Psoas muscle (tissue), 7 donors: ENCODE measurements at regions not wholly inside any gene's neighbourhood (a gene's known extent, or its start where the extent isn't known, plus 50 kb on each side); places are given as distances from the start of the nearest gene placed in this dataset.
"Not testable (repeated sequence)": the region's sequence is repeated elsewhere in the genome, so short reads cannot be mapped to it uniquely, and the experiment has no call there.

ENCODE experiments used
- ATAC-seq, 4 donors: fragments of 200-7000 bp; cut with Tn5 transposase; one replicate each; pipeline ENCODE4 v1.9.1; 2020; ENCODE audit warnings: moderate library complexity in 3 of 4, mild to moderate bottlenecking in 2 of 4
- DNase-seq, 2 donors: peaks; one replicate each; pipeline ENCODE4 v3.0.0-alpha.2; 2020
- H3K27ac ChIP-seq: fragments of 200-600 bp; one replicate; pipeline ENCODE4 v1.8.0; 2022
- H3K27me3 ChIP-seq, 3 donors: fragments of 200-600 bp in 1 of 3; one replicate each; pipeline versions ENCODE4 v1.6.1 to v1.8.0; 2013 to 2022; ENCODE audit warnings: low read length in 2 of 3, mild to moderate bottlenecking in 2 of 3, moderate library complexity in 1 of 3; ENCODE audit not compliant: insufficient read depth in 3 of 3
- H3K36me3 ChIP-seq, 2 donors: fragments of 200-600 bp in 1 of 2; one replicate each; pipeline versions ENCODE4 v1.6.1 to v1.8.0; 2013 to 2022; ENCODE audit warnings: low read depth in 1 of 2, mild to moderate bottlenecking in 1 of 2, moderate library complexity in 1 of 2; ENCODE audit not compliant: insufficient read depth in 1 of 2
- H3K4me1 ChIP-seq: fragments of 200-600 bp; one replicate; pipeline ENCODE4 v1.8.0; 2022
- H3K4me3 ChIP-seq: fragments of 200-600 bp; one replicate; pipeline ENCODE4 v1.8.0; 2022; ENCODE audit warnings: mild to moderate bottlenecking
- H3K9me3 ChIP-seq: fragments of 200-600 bp; one replicate; pipeline ENCODE4 v1.8.0; 2022
- WGBS, 3 donors: extraction: QIAGEN DNeasy Blood & Tissue Kit; methylation state at CpG; one replicate each; pipeline versions ENCODE4 v1.1.6 to v1.1.7; 2013; 5-methylcytosine and 5-hydroxymethylcytosine counted together
- intact Hi-C, 2 donors: fragments of 100-400 bp; cut with DNase I; formaldehyde crosslinking; loops; one replicate each; pipeline versions ENCODE4 v1.11.0 to v1.14.2; 2022
- TF ChIP-seq, protein P1 (sequence below): fragments of 200-600 bp; IDR thresholded peaks from one replicate; pipeline ENCODE4 v1.8.0; 2022; ENCODE audit warnings: antibody characterized with exemption
- donor health status: healthy with polysubstance abuse.
- donor health status: DM: no; HTN: no; CAD: no; lungs with moderate emphysema.
- donor health status: Bipolar disorder and iron deficiency.
- donor health status: healthy.
- donor health status: DM: yes; HTN: yes; CAD: no.
- donor health status: DM: no; HTN: no; CAD: no.
- donor health status: DM: yes; HTN: yes; CAD: no.

- Histone ChIP-seq H3K4me1 (no peaks in the 10 kb centered on the region), H3K4me3 (no peak overlapping the region), H3K36me3 (no peaks in the 10 kb centered on the region), H3K9me3 (no peaks in the 10 kb centered on the region), H3K27ac (no peak overlapping the region), H3K27me3 (peaks cover 0 to 13% (median 0%) of the 10 kb centered on the region in 3 donors)
- TF ChIP-seq, protein P1, sequence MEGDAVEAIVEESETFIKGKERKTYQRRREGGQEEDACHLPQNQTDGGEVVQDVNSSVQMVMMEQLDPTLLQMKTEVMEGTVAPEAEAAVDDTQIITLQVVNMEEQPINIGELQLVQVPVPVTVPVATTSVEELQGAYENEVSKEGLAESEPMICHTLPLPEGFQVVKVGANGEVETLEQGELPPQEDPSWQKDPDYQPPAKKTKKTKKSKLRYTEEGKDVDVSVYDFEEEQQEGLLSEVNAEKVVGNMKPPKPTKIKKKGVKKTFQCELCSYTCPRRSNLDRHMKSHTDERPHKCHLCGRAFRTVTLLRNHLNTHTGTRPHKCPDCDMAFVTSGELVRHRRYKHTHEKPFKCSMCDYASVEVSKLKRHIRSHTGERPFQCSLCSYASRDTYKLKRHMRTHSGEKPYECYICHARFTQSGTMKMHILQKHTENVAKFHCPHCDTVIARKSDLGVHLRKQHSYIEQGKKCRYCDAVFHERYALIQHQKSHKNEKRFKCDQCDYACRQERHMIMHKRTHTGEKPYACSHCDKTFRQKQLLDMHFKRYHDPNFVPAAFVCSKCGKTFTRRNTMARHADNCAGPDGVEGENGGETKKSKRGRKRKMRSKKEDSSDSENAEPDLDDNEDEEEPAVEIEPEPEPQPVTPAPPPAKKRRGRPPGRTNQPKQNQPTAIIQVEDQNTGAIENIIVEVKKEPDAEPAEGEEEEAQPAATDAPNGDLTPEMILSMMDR = no peak
- ATAC-seq (no peak), DNase-seq (no peak)
- intact Hi-C loops = no loop called here
Measured at GRCh38 chr6:6074190-6074589, 67.5 kb upstream of the NRN1 start.

GRCh38 chr6:6068157-6068556 is 61.4 kb upstream of the NRN1 start:
- 95 to 97% (median 96%) methylated on average over 5 of the region's 5 CpGs for WGBS, 3 donors
- ATAC-seq, H3K4me1 ChIP-seq, H3K36me3 ChIP-seq, DNase-seq, H3K27me3 ChIP-seq, H3K27ac ChIP-seq, H3K4me3 ChIP-seq, intact Hi-C loops, H3K9me3 ChIP-seq: not testable (repeated sequence)

GRCh38 chr6:6058054-6058444 is 51.3 kb upstream of the NRN1 start:
- Histone ChIP-seq H3K27ac (no peak overlapping the region), H3K9me3 (no peaks in the 10 kb centered on the region), H3K4me1 (no peaks in the 10 kb centered on the region), H3K27me3 (peaks cover 0 to under 1% (median 0%) of the 10 kb centered on the region in 3 donors), H3K4me3 (no peak overlapping the region), H3K36me3 (no peaks in the 10 kb centered on the region)
- ATAC-seq (no peak), DNase-seq (no peak)
- TF ChIP-seq, protein P1 = no peak
- intact Hi-C loops = loop anchor here in 1 of 2 donors (10.0 kb wide), 1 partner anchor 487 kb away; no protein-coding TSS in a partner anchor
- WGBS, 3 donors = 76 to 81% (median 81%) methylated on average over 25 of the region's 25 CpGs

DNA sequence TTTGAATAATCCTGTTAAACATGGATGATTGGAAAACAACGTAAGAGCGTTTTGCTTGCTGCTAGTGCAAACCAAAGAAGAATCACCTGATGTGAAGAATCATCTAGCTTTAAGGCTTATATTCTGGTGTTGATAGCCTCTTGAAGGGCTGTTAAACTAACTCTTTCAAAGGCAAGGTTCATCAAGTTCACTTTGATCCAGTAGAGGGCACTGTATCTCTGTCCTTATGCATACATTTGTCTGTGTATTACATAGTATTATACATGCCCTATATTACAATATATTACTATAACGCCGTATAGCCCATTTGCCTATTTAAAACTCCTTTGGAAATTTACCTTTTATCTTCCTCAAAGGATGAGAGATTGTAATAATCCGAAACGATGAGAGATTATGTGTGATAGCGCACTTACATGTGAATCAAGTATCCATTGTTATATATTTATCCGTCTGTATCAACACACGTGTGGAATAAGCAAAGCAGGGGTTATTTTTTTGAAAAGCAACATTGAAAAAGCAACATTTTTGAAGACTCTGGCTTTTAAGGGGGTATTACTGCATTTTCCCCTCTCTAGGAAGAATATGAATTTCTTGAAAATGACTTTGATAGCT is 50.8 kb upstream of the NRN1 start:
- WGBS, 3 donors = 60 to 64% (median 62%) methylated on average over 9 of the region's 9 CpGs
- H3K36me3 ChIP-seq = no peaks in the 10 kb centered on the region
- H3K4me3 ChIP-seq = no peak overlapping the region
- H3K27ac ChIP-seq = no peak overlapping the region
- H3K9me3 ChIP-seq = no peaks in the 10 kb centered on the region
- no peaks in the 10 kb centered on the region for H3K4me1 ChIP-seq
- TF ChIP-seq, protein P1 = peak; percentile 45
- peaks cover 0 to 2% (median 0%) of the 10 kb centered on the region in 3 donors for H3K27me3 ChIP-seq
- ATAC-seq (no peak), DNase-seq (no peak)
- intact Hi-C loops = loop anchor here in 1 of 2 donors (10.0 kb wide), 1 partner anchor 487 kb away; no protein-coding TSS in a partner anchor
